ENCODE measurements at regions not wholly inside any gene's neighbourhood (a gene's known extent, or its start where the extent isn't known, plus 50 kb on each side); places are given as distances from the start of the nearest gene placed in this dataset.

GRCh38 chr5:28408651-28409050, 1370.3 kb upstream of the CDH9 start:
- Histone ChIP-seq H3K27me3 (no peaks in the 10 kb centered on the region), H3K36me3 (no peaks in the 10 kb centered on the region), H3K4me3 (no peak overlapping the region), H3K4me1 (no peaks in the 10 kb centered on the region), H3K27ac (no peak overlapping the region), H3K9me3 (no peaks in the 10 kb centered on the region)
- DNase-seq (ENCODE audit: low spot score in 2 of 2): no peak
- TF ChIP-seq POLR2AphosphoS5 (IDR thresholded peaks at IDR 0.05) (no peak), CTCF (IDR thresholded peaks at IDR 0.05) (no peak), POLR2A (IDR thresholded peaks at IDR 0.05) (no peak)
- intact Hi-C loops (cut with DNase I; ENCODE audit: low total_unique reads): no loop called here

- Histone ChIP-seq H3K9me3 (no peaks in the 10 kb centered on the region), H3K27me3 (no peaks in the 10 kb centered on the region), H3K27ac (no peak overlapping the region), H3K36me3 (no peaks in the 10 kb centered on the region), H3K4me3 (no peak overlapping the region), H3K4me1 (no peaks in the 10 kb centered on the region)
- intact Hi-C loops (cut with DNase I; ENCODE audit: low total_unique reads): no loop called here
- DNase-seq (ENCODE audit: low spot score in 2 of 2): no peak
- TF ChIP-seq POLR2A (IDR thresholded peaks at IDR 0.05) (no peak), CTCF (IDR thresholded peaks at IDR 0.05) (no peak), POLR2AphosphoS5 (IDR thresholded peaks at IDR 0.05) (no peak)
These were observed 1369.8 kb upstream of the CDH9 start for GRCh38 chr5:28408186-28408585.

GRCh38 chr5:28404363-28405071, 1366.1 kb upstream of the CDH9 start:
- intact Hi-C loops (cut with DNase I; ENCODE audit: low total_unique reads): no loop called here
- Histone ChIP-seq H3K9me3 (no peaks in the 10 kb centered on the region), H3K4me3 (no peak overlapping the region), H3K4me1 (no peaks in the 10 kb centered on the region), H3K27me3 (no peaks in the 10 kb centered on the region), H3K36me3 (no peaks in the 10 kb centered on the region), H3K27ac (no peak overlapping the region)
- TF ChIP-seq CTCF (IDR thresholded peaks at IDR 0.05) (no peak), POLR2AphosphoS5 (IDR thresholded peaks at IDR 0.05) (no peak), POLR2A (IDR thresholded peaks at IDR 0.05) (no peak)
- no peak for DNase-seq (ENCODE audit: low spot score in 2 of 2)

GRCh38 chr5:28403846-28404245, 1365.5 kb upstream of the CDH9 start:
- no peak for DNase-seq (ENCODE audit: low spot score in 2 of 2)

More at GRCh38 chr5:28403846-28404245, 1365.5 kb upstream of the CDH9 start:
- intact Hi-C loops (cut with DNase I; ENCODE audit: low total_unique reads): no loop called here
- Histone ChIP-seq H3K4me1 (no peaks in the 10 kb centered on the region), H3K4me3 (no peak overlapping the region), H3K36me3 (no peaks in the 10 kb centered on the region), H3K27me3 (no peaks in the 10 kb centered on the region), H3K9me3 (no peaks in the 10 kb centered on the region), H3K27ac (no peak overlapping the region)
- TF ChIP-seq CTCF (IDR thresholded peaks at IDR 0.05): no peak
- TF ChIP-seq POLR2A (IDR thresholded peaks at IDR 0.05): no peak
- TF ChIP-seq POLR2AphosphoS5 (IDR thresholded peaks at IDR 0.05): no peak
